PC-3 (cell line): ENCODE measurements at regions not wholly inside any gene's neighbourhood (a gene's known extent, or its start where the extent isn't known, plus 50 kb on each side); places are given as distances from the start of the nearest gene placed in this dataset.

Source experiments
- ATAC-seq: fragments of 200-7000 bp; cut with Tn5 transposase; 2 replicates; pipeline ENCODE4 v1.9.1; 2020; ENCODE audit warnings: mild to moderate bottlenecking, moderate library complexity
- BruUV-seq: library from RNA; stranded (reverse); fragments of 400-500 nt; replicated peaks from 2 replicates; lab custom pipeline; 2021; lab: Mats Ljungman, UMichigan
- CTCF ChIA-PET: fragments of 300-600 bp; sonication (Branson Sonifier 250); formaldehyde crosslinking; loops from one replicate; lab custom pipeline; 2022; ENCODE audit warnings: antibody characterized with exemption; lab: Charles Lee
- POLR2A ChIA-PET: fragments of 300-600 bp; sonication (Branson Sonifier 250); formaldehyde crosslinking; loops from one replicate; lab custom pipeline; 2022; ENCODE audit warnings: antibody characterized with exemption; ENCODE audit not compliant: unreplicated experiment; lab: Charles Lee
- DNase-seq: peaks from one replicate; pipeline ENCODE4 v3.0.0-alpha.2; 2015
- H2AFZ ChIP-seq: fragments of 300-600 bp; sonication (generic); 2 replicates; pipeline ENCODE4 v1.6.0; 2016; ENCODE audit warnings: antibody characterized with exemption, low read length
- H3F3A ChIP-seq: fragments of 300-600 bp; sonication (generic); one replicate; pipeline ENCODE4 v1.6.0; 2017; ENCODE audit warnings: antibody characterized with exemption, low read length, control low read depth, mild to moderate bottlenecking; ENCODE audit not compliant: unreplicated experiment
- H3K27ac ChIP-seq: fragments of 300-600 bp; sonication (generic); 2 replicates; pipeline ENCODE4 v1.5.1; 2016; ENCODE audit warnings: mild to moderate bottlenecking, low read length
- H3K27me3 ChIP-seq: fragments of 300-600 bp; sonication (generic); 2 replicates; pipeline ENCODE4 v1.6.1; 2016; ENCODE audit warnings: low read length, mixed read lengths
- H3K36me3 ChIP-seq: fragments of 300-600 bp; sonication (generic); 2 replicates; pipeline ENCODE4 v1.6.1; 2016; ENCODE audit warnings: low read depth, mixed run types, low read length, mixed read lengths
- H3K4me1 ChIP-seq: fragments of 300-600 bp; sonication (generic); 2 replicates; pipeline ENCODE4 v1.5.1; 2016; ENCODE audit warnings: low read length; ENCODE audit not compliant: insufficient read depth
- H3K4me2 ChIP-seq: fragments of 300-600 bp; sonication (generic); 2 replicates; pipeline ENCODE4 v1.6.0; 2016; ENCODE audit warnings: low read length
- H3K4me3 ChIP-seq: fragments of 300-600 bp; sonication (generic); 2 replicates; pipeline ENCODE4 v1.5.1; 2016; ENCODE audit warnings: mild to moderate bottlenecking, low read length, mixed read lengths
- H3K79me2 ChIP-seq: fragments of 300-600 bp; sonication (generic); 2 replicates; pipeline ENCODE4 v1.6.1; 2017; ENCODE audit warnings: low read length, mixed read lengths
- H3K9ac ChIP-seq: fragments of 300-600 bp; sonication (generic); 2 replicates; pipeline ENCODE4 v1.6.0; 2016; ENCODE audit warnings: mild to moderate bottlenecking, low read length
- H3K9me2 ChIP-seq: fragments of 300-600 bp; sonication (generic); replicated peaks from 2 replicates; pipeline ENCODE4 v1.6.1; 2016; ENCODE audit warnings: mixed run types, low read length, mixed read lengths
- H3K9me3 ChIP-seq: fragments of 300-600 bp; sonication (generic); 2 replicates; pipeline ENCODE4 v1.6.1; 2016; ENCODE audit warnings: low read length, mixed read lengths
- H4K20me1 ChIP-seq: fragments of 300-600 bp; sonication (generic); 2 replicates; pipeline ENCODE4 v1.6.1; 2016; ENCODE audit warnings: low read length, mixed read lengths
- CTCF ChIP-seq: fragments of 300-600 bp; sonication (generic); conservative IDR thresholded peaks from 2 replicates; pipeline ENCODE4 v1.5.1; 2017; ENCODE audit warnings: antibody characterized with exemption, low read depth, mild to moderate bottlenecking, low read length
- EZH2 ChIP-seq: fragments of 300-600 bp; sonication (generic); IDR thresholded peaks from one replicate; pipeline ENCODE4 v1.6.1; 2017; ENCODE audit warnings: antibody characterized with exemption, mild to moderate bottlenecking, low read length; ENCODE audit not compliant: unreplicated experiment
- EZH2phosphoT487 ChIP-seq: fragments of 300-600 bp; sonication (generic); IDR thresholded peaks from 2 replicates; pipeline ENCODE4 v1.6.1; 2018; ENCODE audit warnings: mild to moderate bottlenecking, antibody characterized with exemption, low read length, borderline replicate concordance
- intact Hi-C: fragments of 100-400 bp; cut with micrococcal nuclease; formaldehyde crosslinking; loops from 2 replicates; pipeline ENCODE4 v1.9.0; 2023

- TF ChIP-seq EZH2 (no peak), CTCF (peak; percentile 31; the same call in 1 of the 2 replicates)
- Histone ChIP-seq H3K27ac (no peak overlapping the region), H3K79me2 (no peaks in the 10 kb centered on the region), H3K4me1 (no peaks in the 10 kb centered on the region), H3K9ac (no peak overlapping the region), H3K4me2 (no peak overlapping the region), H3K9me3 (no peaks in the 10 kb centered on the region), H3K36me3 (no peaks in the 10 kb centered on the region), H3F3A (no peaks in the 10 kb centered on the region), H3K4me3 (no peak overlapping the region), H4K20me1 (no peaks in the 10 kb centered on the region), H3K27me3 (peaks cover 74% of the 10 kb centered on the region), H2AFZ (no peak overlapping the region), H3K9me2 (no peaks in the 10 kb centered on the region)
- ATAC-seq, result no peak
- intact Hi-C loops, result no loop called here
- no TSS peak for BruUV-seq
- ChIA-PET POLR2A (no interaction called here), CTCF (no interaction called here)
- DNase-seq, result no peak
These were observed 235.7 kb downstream of the PMP22 start for GRCh38 chr17:15029469-15029868.

- POLR2A ChIA-PET, result no interaction called here
- Histone ChIP-seq H3K27me3 (peaks cover 68% of the 10 kb centered on the region), H3K27ac (no peak overlapping the region), H3K9me3 (no peaks in the 10 kb centered on the region), H3F3A (no peaks in the 10 kb centered on the region), H3K4me2 (no peak overlapping the region), H3K9me2 (no peaks in the 10 kb centered on the region), H3K4me3 (no peak overlapping the region), H3K4me1 (no peaks in the 10 kb centered on the region), H4K20me1 (no peaks in the 10 kb centered on the region), H2AFZ (no peak overlapping the region), H3K9ac (no peak overlapping the region), H3K36me3 (no peaks in the 10 kb centered on the region), H3K79me2 (no peaks in the 10 kb centered on the region)
- DNase-seq (no peak), ATAC-seq (no peak)
- intact Hi-C loops, result no loop called here
- TF ChIP-seq EZH2phosphoT487 (no peak), CTCF (no peak), EZH2 (no peak)
- CTCF ChIA-PET, result no interaction called here
- BruUV-seq, result no TSS peak
These were observed 237.3 kb downstream of the PMP22 start for GRCh38 chr17:15027853-15028252.

- Histone ChIP-seq H3K9me3 (no peaks in the 10 kb centered on the region), H2AFZ (no peak overlapping the region), H3K27me3 (peaks cover 62% of the 10 kb centered on the region), H4K20me1 (no peaks in the 10 kb centered on the region), H3K9ac (no peak overlapping the region), H3F3A (no peaks in the 10 kb centered on the region), H3K4me3 (no peak overlapping the region), H3K4me2 (no peak overlapping the region), H3K36me3 (no peaks in the 10 kb centered on the region), H3K4me1 (no peaks in the 10 kb centered on the region), H3K9me2 (no peaks in the 10 kb centered on the region), H3K79me2 (no peaks in the 10 kb centered on the region), H3K27ac (no peak overlapping the region)
- ATAC-seq, result no peak
- BruUV-seq, result no TSS peak
- POLR2A ChIA-PET, result no interaction called here
- CTCF ChIA-PET, result no interaction called here
- DNase-seq, result no peak
- intact Hi-C loops, result no loop called here
- TF ChIP-seq EZH2 (no peak), CTCF (no peak), EZH2phosphoT487 (no peak)
These were observed 239.0 kb downstream of the PMP22 start for GRCh38 chr17:15026088-15026487.
